CD14-positive monocyte (primary cell): ENCODE measurements at regions not wholly inside any gene's neighbourhood (a gene's known extent, or its start where the extent isn't known, plus 50 kb on each side); places are given as distances from the start of the nearest gene placed in this dataset.

Experiments used
- DNase-seq, 3 donors: peaks; one replicate each; pipeline ENCODE4 v3.0.0-alpha.2; 2011 to 2022
- H2AFZ ChIP-seq: 2 replicates; pipeline ENCODE4 v1.6.0; 2012; ENCODE audit warnings: mild to moderate bottlenecking, low read depth, low read length, inconsistent platforms; ENCODE audit not compliant: insufficient read depth, poor library complexity, severe bottlenecking
- H3K27ac ChIP-seq, 2 donors: 1 replicate in 1 of 2; 2 replicates in 1 of 2; pipeline ENCODE4 v1.5.1; 2012 to 2013; ENCODE audit warnings: low read length in 2 of 2, control low read depth in 1 of 2, inconsistent platforms in 1 of 2, low read depth in 1 of 2, mild to moderate bottlenecking in 1 of 2
- H3K27me3 ChIP-seq, 2 donors: one replicate each; pipeline versions ENCODE4 v1.6.0 to v1.6.1; 2011 to 2013; ENCODE audit warnings: low read length in 2 of 2; ENCODE audit not compliant: control insufficient read depth in 2 of 2, insufficient read depth in 2 of 2
- H3K36me3 ChIP-seq, 2 donors: replicated peaks in 1 of 2; 1 replicate in 1 of 2; 2 replicates in 1 of 2; pipeline versions ENCODE4 v1.5.1 to v1.6.1; 2012 to 2013; ENCODE audit warnings: low read length in 2 of 2, control low read depth in 1 of 2, inconsistent platforms in 1 of 2, mild to moderate bottlenecking in 1 of 2; ENCODE audit not compliant: insufficient read depth in 2 of 2, control insufficient read depth in 1 of 2
- H3K4me1 ChIP-seq, 2 donors: 1 replicate in 1 of 2; 2 replicates in 1 of 2; pipeline versions ENCODE4 v1.5.1 to v1.6.1; 2012 to 2013; ENCODE audit warnings: low read length in 2 of 2, control low read depth in 1 of 2, inconsistent platforms in 1 of 2, mild to moderate bottlenecking in 1 of 2, moderate library complexity in 1 of 2; ENCODE audit not compliant: insufficient read depth in 2 of 2, control insufficient read depth in 1 of 2
- H3K4me2 ChIP-seq: replicated peaks from 2 replicates; pipeline ENCODE3; 2012; ENCODE audit warnings: low read length, moderate library complexity, mild to moderate bottlenecking; ENCODE audit not compliant: poor library complexity, severe bottlenecking; ENCODE audit errors: extremely low read depth
- H3K4me3 ChIP-seq, 3 experiments: fragments of 200-600 bp in 1 of 3; sonication (generic) in 1 of 3; replicated peaks in 1 of 3; 1 replicate in 2 of 3; 2 replicates in 1 of 3; pipeline ENCODE4 v1.5.1; 2011 to 2013; ENCODE audit warnings: low read length in 3 of 3, mild to moderate bottlenecking in 3 of 3, control low read depth in 2 of 3, low read depth in 2 of 3, inconsistent platforms in 1 of 3, moderate library complexity in 1 of 3
- H3K79me2 ChIP-seq: 2 replicates; pipeline ENCODE4 v1.6.0; 2012; ENCODE audit warnings: mild to moderate bottlenecking, control low read depth, inconsistent platforms, low read length, moderate library complexity; ENCODE audit not compliant: insufficient read depth
- H3K9ac ChIP-seq: 2 replicates; pipeline ENCODE4 v1.6.0; 2017; ENCODE audit warnings: low read length, mild to moderate bottlenecking; ENCODE audit not compliant: insufficient read depth, poor library complexity, severe bottlenecking
- H3K9me3 ChIP-seq, 2 donors: replicated peaks in 1 of 2; 1 replicate in 1 of 2; 2 replicates in 1 of 2; pipeline versions ENCODE4 v1.5.1 to v1.6.1; 2012 to 2013; ENCODE audit warnings: low read length in 2 of 2, control low read depth in 1 of 2; ENCODE audit not compliant: control insufficient read depth in 1 of 2, insufficient read depth in 1 of 2
- H4K20me1 ChIP-seq: 2 replicates; pipeline ENCODE4 v1.6.0; 2012; ENCODE audit warnings: mild to moderate bottlenecking, low read length, control low read depth, moderate library complexity; ENCODE audit not compliant: insufficient read depth
- H3K27ac Mint-ChIP-seq, 7 donors: one replicate each; pipeline ENCODE4 v1.8.0; 2020; ENCODE audit warnings: mild to moderate bottlenecking in 7 of 7, mixed read lengths in 7 of 7, moderate library complexity in 6 of 7, inconsistent platforms in 2 of 7
- H3K27me3 Mint-ChIP-seq, 3 donors: one replicate each; pipeline ENCODE4 v1.8.0; 2021 to 2022; ENCODE audit warnings: low read depth in 3 of 3, mild to moderate bottlenecking in 3 of 3, mixed read lengths in 3 of 3, moderate library complexity in 3 of 3, inconsistent platforms in 1 of 3
- H3K36me3 Mint-ChIP-seq, 2 donors: one replicate each; pipeline ENCODE4 v1.8.0; 2020; ENCODE audit warnings: mixed read lengths in 2 of 2, inconsistent platforms in 1 of 2, mild to moderate bottlenecking in 1 of 2
- H3K4me1 Mint-ChIP-seq: one replicate; pipeline ENCODE4 v1.8.0; 2020; ENCODE audit warnings: mild to moderate bottlenecking, mixed read lengths
- H3K4me3 Mint-ChIP-seq, 2 donors: one replicate each; pipeline ENCODE4 v1.8.0; 2020; ENCODE audit warnings: mild to moderate bottlenecking in 2 of 2, mixed read lengths in 2 of 2, moderate library complexity in 1 of 2
- H3K9me3 Mint-ChIP-seq, 7 donors: one replicate each; pipeline ENCODE4 v1.8.0; 2020 to 2022; ENCODE audit warnings: mixed read lengths in 7 of 7, mild to moderate bottlenecking in 6 of 7, moderate library complexity in 6 of 7, inconsistent platforms in 2 of 7
- CTCF ChIP-seq: fragments of 200-600 bp; IDR thresholded peaks from one replicate; pipeline ENCODE4 v1.8.0; 2022; ENCODE audit warnings: antibody characterized with exemption, mild to moderate bottlenecking
- WGBS: methylation state at CpG from one replicate; pipeline ENCODE4 v1.1.5; 2013; ENCODE audit warnings: missing lambda C conversion rate; ENCODE audit not compliant: insufficient coverage; 5-methylcytosine and 5-hydroxymethylcytosine counted together
- intact Hi-C, 2 donors: fragments of 100-400 bp; cut with micrococcal nuclease; formaldehyde crosslinking; loops; one replicate each; pipeline versions ENCODE4 v1.15.0 to v1.15.1; 2023

DNA sequence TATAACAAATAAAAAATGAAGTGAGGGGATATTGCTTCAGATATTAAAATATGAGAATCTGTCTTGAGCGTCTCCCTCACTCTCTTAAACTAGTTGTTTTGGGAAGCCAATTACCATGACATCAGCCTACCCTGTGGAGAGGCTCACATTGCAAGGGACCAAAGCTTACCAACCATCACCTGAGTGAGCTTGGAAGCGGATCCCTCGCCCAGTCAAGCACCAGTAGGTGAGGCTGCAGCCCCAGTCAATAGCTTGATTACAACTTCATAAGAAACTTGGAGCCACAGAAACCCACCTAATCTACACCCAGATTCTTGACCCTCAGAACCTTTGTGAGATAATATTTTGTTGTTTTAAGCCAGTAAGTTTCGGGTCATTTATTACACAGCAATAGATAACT is 206.2 kb downstream of the CEMIP2 start:
- no peaks in the 10 kb centered on the region for H3K36me3 Mint-ChIP-seq
- Histone ChIP-seq H3K9ac (no peak overlapping the region), H3K9me3 (no peaks in the 10 kb centered on the region), H3K36me3 (no peaks in the 10 kb centered on the region), H3K4me2 (no peak overlapping the region), H2AFZ (no peak overlapping the region), H3K27ac (no peak overlapping the region), H3K4me3 (no peak overlapping the region), H3K27me3 (no peaks in the 10 kb centered on the region), H3K79me2 (no peaks in the 10 kb centered on the region), H4K20me1 (no peaks in the 10 kb centered on the region), H3K4me1 (no peaks in the 10 kb centered on the region)
- H3K9me3 Mint-ChIP-seq: peaks cover 0 to 2% (median 0%) of the 10 kb centered on the region in 7 donors
- peaks cover 0 to 2% (median 0%) of the 10 kb centered on the region in 3 donors for H3K27me3 Mint-ChIP-seq
- intact Hi-C loops: no loop called here
- DNase-seq: no peak
- TF ChIP-seq CTCF: no peak
- no peak overlapping the region for H3K27ac Mint-ChIP-seq
- WGBS: 100% methylated on average over 1 of the region's 4 CpGs
- no peaks in the 10 kb centered on the region for H3K4me1 Mint-ChIP-seq
- H3K4me3 Mint-ChIP-seq: no peak overlapping the region

GRCh38 chr9:71557310-71557709 is 211.0 kb downstream of the CEMIP2 start:
- no CpG with 5 or more reads among the region's 2 CpGs for WGBS
- no peaks in the 10 kb centered on the region for H3K4me1 ChIP-seq
- intact Hi-C loops: no loop called here
- H3K27ac Mint-ChIP-seq: no peak overlapping the region
- no peaks in the 10 kb centered on the region for H3K4me1 Mint-ChIP-seq
- H3K9me3 ChIP-seq: no peaks in the 10 kb centered on the region
- TF ChIP-seq CTCF: no peak
- no peaks in the 10 kb centered on the region for H3K36me3 Mint-ChIP-seq
- H3K79me2 ChIP-seq: no peaks in the 10 kb centered on the region
- H3K27ac ChIP-seq: no peak overlapping the region
- H3K27me3 ChIP-seq: no peaks in the 10 kb centered on the region
- no peaks in the 10 kb centered on the region for H4K20me1 ChIP-seq
- no peak overlapping the region for H3K4me3 ChIP-seq
- no peak for DNase-seq
- H3K9ac ChIP-seq: no peak overlapping the region
- no peak overlapping the region for H3K4me2 ChIP-seq
- H3K36me3 ChIP-seq: no peaks in the 10 kb centered on the region
- no peak overlapping the region for H3K4me3 Mint-ChIP-seq
- peaks cover 0 to 5% (median 0%) of the 10 kb centered on the region in 7 donors for H3K9me3 Mint-ChIP-seq
- H3K27me3 Mint-ChIP-seq: peaks cover 2 to 4% (median 4%) of the 10 kb centered on the region in 3 donors
- H2AFZ ChIP-seq: no peak overlapping the region
